ENCODE measurements at regions not wholly inside any gene's neighbourhood (a gene's known extent, or its start where the extent isn't known, plus 50 kb on each side); places are given as distances from the start of the nearest gene placed in this dataset.

GRCh38 chr2:83665154-83665553 lies 793.9 kb downstream of the SUCLG1 start:
- TF ChIP-seq CTCF (IDR thresholded peaks at IDR 0.05; ENCODE audit: low read length) (no peak), EZH2 (IDR thresholded peaks at IDR 0.05; ENCODE audit: borderline replicate concordance, low read length) (no peak)
